Calu3 (cell line): ENCODE measurements at regions not wholly inside any gene's neighbourhood (a gene's known extent, or its start where the extent isn't known, plus 50 kb on each side); places are given as distances from the start of the nearest gene placed in this dataset.

Experiments used
- BruUV-seq: library from RNA; stranded (reverse); fragments of 400-500 nt; replicated peaks from 2 replicates; lab custom pipeline; 2021; lab: Mats Ljungman, UMichigan
- CTCF ChIA-PET: fragments of 300-600 bp; sonication (Branson Sonifier 250); formaldehyde crosslinking; loops from one replicate; lab custom pipeline; 2022; ENCODE audit warnings: antibody characterized with exemption; lab: Charles Lee
- DNase-seq: peaks from one replicate; pipeline ENCODE4 v3.0.0; 2022
- H3K27ac Mint-ChIP-seq: one replicate; pipeline ENCODE4 v1.8.0; 2022; ENCODE audit warnings: mixed read lengths; ENCODE audit not compliant: unreplicated experiment
- H3K27me3 Mint-ChIP-seq: one replicate; pipeline ENCODE4 v1.8.0; 2022; ENCODE audit warnings: mixed read lengths; ENCODE audit not compliant: unreplicated experiment
- H3K36me3 Mint-ChIP-seq: one replicate; pipeline ENCODE4 v1.8.0; 2022; ENCODE audit warnings: mild to moderate bottlenecking, moderate library complexity, mixed read lengths; ENCODE audit not compliant: insufficient read depth, unreplicated experiment
- H3K4me1 Mint-ChIP-seq: one replicate; pipeline ENCODE4 v1.8.0; 2022; ENCODE audit warnings: mild to moderate bottlenecking, low read depth, mixed read lengths; ENCODE audit not compliant: unreplicated experiment
- H3K4me3 Mint-ChIP-seq: one replicate; pipeline ENCODE4 v1.8.0; 2022; ENCODE audit warnings: mild to moderate bottlenecking, low read depth, moderate library complexity, mixed read lengths; ENCODE audit not compliant: unreplicated experiment
- H3K9me3 Mint-ChIP-seq: one replicate; pipeline ENCODE4 v1.8.0; 2022; ENCODE audit warnings: low read depth, mixed read lengths; ENCODE audit not compliant: unreplicated experiment
- intact Hi-C: fragments of 100-400 bp; cut with micrococcal nuclease; formaldehyde crosslinking; loops from one replicate; pipeline ENCODE4 v1.10.0; 2022; ENCODE audit not compliant: unreplicated experiment
- TF ChIP-seq, protein P1 (sequence below): fragments of 200-600 bp; IDR thresholded peaks from one replicate; pipeline ENCODE4 v1.8.0; 2022; ENCODE audit warnings: antibody characterized with exemption; ENCODE audit not compliant: unreplicated experiment

DNA sequence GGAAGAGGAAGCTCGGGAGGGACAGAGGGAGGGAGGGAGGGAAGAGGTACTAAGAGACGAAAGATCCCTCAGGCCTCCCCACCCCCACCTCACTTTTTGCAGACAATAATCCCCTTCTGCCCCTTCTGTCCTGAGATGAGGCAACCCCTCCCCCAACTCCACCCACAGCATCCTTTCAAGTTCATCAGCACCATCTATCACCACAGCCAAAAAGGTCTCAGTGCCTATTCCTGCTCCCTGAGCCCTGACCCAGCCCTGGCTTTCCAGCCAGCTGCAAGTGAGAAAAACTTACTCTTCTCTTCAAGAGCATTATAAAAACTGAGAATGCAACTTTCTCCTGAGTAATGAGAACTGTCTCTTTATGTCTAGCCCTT lies 133.2 kb upstream of the LRFN2 start:
- TF ChIP-seq, protein P1, sequence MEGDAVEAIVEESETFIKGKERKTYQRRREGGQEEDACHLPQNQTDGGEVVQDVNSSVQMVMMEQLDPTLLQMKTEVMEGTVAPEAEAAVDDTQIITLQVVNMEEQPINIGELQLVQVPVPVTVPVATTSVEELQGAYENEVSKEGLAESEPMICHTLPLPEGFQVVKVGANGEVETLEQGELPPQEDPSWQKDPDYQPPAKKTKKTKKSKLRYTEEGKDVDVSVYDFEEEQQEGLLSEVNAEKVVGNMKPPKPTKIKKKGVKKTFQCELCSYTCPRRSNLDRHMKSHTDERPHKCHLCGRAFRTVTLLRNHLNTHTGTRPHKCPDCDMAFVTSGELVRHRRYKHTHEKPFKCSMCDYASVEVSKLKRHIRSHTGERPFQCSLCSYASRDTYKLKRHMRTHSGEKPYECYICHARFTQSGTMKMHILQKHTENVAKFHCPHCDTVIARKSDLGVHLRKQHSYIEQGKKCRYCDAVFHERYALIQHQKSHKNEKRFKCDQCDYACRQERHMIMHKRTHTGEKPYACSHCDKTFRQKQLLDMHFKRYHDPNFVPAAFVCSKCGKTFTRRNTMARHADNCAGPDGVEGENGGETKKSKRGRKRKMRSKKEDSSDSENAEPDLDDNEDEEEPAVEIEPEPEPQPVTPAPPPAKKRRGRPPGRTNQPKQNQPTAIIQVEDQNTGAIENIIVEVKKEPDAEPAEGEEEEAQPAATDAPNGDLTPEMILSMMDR = no peak
- BruUV-seq = no TSS peak
- Mint-ChIP-seq H3K9me3 (no peaks in the 10 kb centered on the region), H3K36me3 (no peaks in the 10 kb centered on the region), H3K27ac (no peak overlapping the region), H3K27me3 (peaks cover 76% of the 10 kb centered on the region), H3K4me1 (no peaks in the 10 kb centered on the region), H3K4me3 (no peak overlapping the region)
- CTCF ChIA-PET = no interaction called here
- intact Hi-C loops = no loop called here
- no peak for DNase-seq

- Mint-ChIP-seq H3K4me3 (no peak overlapping the region), H3K27me3 (peaks cover 76% of the 10 kb centered on the region), H3K9me3 (no peaks in the 10 kb centered on the region), H3K27ac (no peak overlapping the region), H3K4me1 (no peaks in the 10 kb centered on the region), H3K36me3 (no peaks in the 10 kb centered on the region)
- no TSS peak for BruUV-seq
- TF ChIP-seq, protein P1 = no peak
- DNase-seq = no peak
- CTCF ChIA-PET = interaction anchor here (0.6 kb wide), 1 partner anchor 15 kb away, joined by 3 read pairs; no protein-coding TSS in a partner anchor
- intact Hi-C loops = no loop called here
Measured at GRCh38 chr6:40719671-40720374, 132.7 kb upstream of the LRFN2 start.

- DNase-seq = no peak
- H3K36me3 Mint-ChIP-seq = no peaks in the 10 kb centered on the region
- intact Hi-C loops = no loop called here
- no peak overlapping the region for H3K4me3 Mint-ChIP-seq
- BruUV-seq = no TSS peak
- H3K9me3 Mint-ChIP-seq = no peaks in the 10 kb centered on the region
- no peak overlapping the region for H3K27ac Mint-ChIP-seq
- H3K27me3 Mint-ChIP-seq = peaks cover 76% of the 10 kb centered on the region
- TF ChIP-seq, protein P1 = no peak
- no peaks in the 10 kb centered on the region for H3K4me1 Mint-ChIP-seq
- CTCF ChIA-PET = no interaction called here
Measured at GRCh38 chr6:40718401-40718800, 131.2 kb upstream of the LRFN2 start.

DNA sequence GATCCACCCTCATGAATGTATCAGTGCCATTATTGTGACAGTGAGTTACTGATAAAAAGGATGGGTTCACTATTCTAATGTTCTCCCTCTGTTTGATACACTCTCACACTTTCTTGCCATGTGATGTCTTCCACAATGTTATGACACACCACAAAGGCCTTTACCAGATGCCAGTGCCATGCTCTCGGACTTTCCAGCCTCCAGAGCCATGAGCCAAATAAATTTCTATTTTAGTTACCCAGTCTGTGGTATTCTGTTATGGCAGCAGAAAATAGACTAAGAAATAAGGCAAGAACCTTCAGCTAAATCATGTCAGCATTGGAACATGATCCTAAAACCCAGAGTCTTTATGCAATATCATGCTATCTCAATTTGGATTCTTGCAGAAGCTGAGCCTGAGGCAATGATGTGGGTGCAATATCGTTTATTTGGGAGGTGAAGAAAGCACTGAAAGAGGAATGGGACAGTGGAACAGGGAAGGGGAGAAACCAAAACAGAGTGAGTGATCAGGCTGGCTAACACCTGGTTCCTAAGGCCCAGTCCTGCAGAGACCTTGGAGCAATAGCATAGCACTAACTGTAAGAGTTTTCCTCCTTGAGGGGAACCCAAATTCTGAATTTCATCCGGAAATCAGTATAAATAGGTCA lies 130.4 kb upstream of the LRFN2 start:
- CTCF ChIA-PET = no interaction called here

More for the DNA sequence above, 130.4 kb upstream of the LRFN2 start:
- no TSS peak for BruUV-seq
- no peaks in the 10 kb centered on the region for H3K9me3 Mint-ChIP-seq
- peaks cover 76% of the 10 kb centered on the region for H3K27me3 Mint-ChIP-seq
- DNase-seq = no peak
- TF ChIP-seq, protein P1 = no peak
- H3K36me3 Mint-ChIP-seq = no peaks in the 10 kb centered on the region
- intact Hi-C loops = no loop called here
- H3K27ac Mint-ChIP-seq = no peak overlapping the region
- H3K4me3 Mint-ChIP-seq = no peak overlapping the region
- no peaks in the 10 kb centered on the region for H3K4me1 Mint-ChIP-seq
